B cell (primary cell): ENCODE measurements at regions not wholly inside any gene's neighbourhood (a gene's known extent, or its start where the extent isn't known, plus 50 kb on each side); places are given as distances from the start of the nearest gene placed in this dataset.
"Not testable (repeated sequence)": the region's sequence is repeated elsewhere in the genome, so short reads cannot be mapped to it uniquely, and the experiment has no call there.

Experiments used
- ATAC-seq: fragments of 200-7000 bp; cut with Tn5 transposase; one replicate; pipeline ENCODE4 v1.10.0; 2021; ENCODE audit warnings: low read depth, mild to moderate bottlenecking, moderate number of reproducible peaks, moderate library complexity
- CTCF ChIA-PET: fragments of 350-600 bp; sonication (Branson Sonifier 250); formaldehyde crosslinking; loops from one replicate; lab custom pipeline; 2021; ENCODE audit warnings: antibody characterized with exemption, inconsistent platforms; lab: Charles Lee
- POLR2A ChIA-PET: fragments of 350-600 bp; sonication (Branson Sonifier 250); formaldehyde crosslinking; loops from one replicate; lab custom pipeline; 2021; ENCODE audit warnings: antibody characterized with exemption; lab: Charles Lee
- DNase-seq: peaks from one replicate; pipeline ENCODE4 v3.0.0; 2013
- H2AFZ ChIP-seq: 2 replicates; pipeline ENCODE4 v1.6.1; 2012; ENCODE audit warnings: mild to moderate bottlenecking, low read depth, low read length; ENCODE audit not compliant: insufficient read depth, poor library complexity, severe bottlenecking
- H3K27ac ChIP-seq, 2 donors: 1 replicate in 1 of 2; 2 replicates in 1 of 2; pipeline ENCODE4 v1.5.1; 2012 to 2013; ENCODE audit warnings: low read length in 2 of 2, mild to moderate bottlenecking in 2 of 2, moderate library complexity in 1 of 2
- H3K27me3 ChIP-seq, 4 experiments: fragments of 200-600 bp in 1 of 4; sonication (generic) in 1 of 4; replicated peaks in 1 of 4; 1 replicate in 2 of 4; 2 replicates in 2 of 4; pipeline versions ENCODE4 v1.6.1 to v1.7.0; 2013 to 2016; ENCODE audit warnings: low read length in 3 of 4, mild to moderate bottlenecking in 2 of 4, mixed read lengths in 1 of 4, moderate library complexity in 1 of 4; ENCODE audit not compliant: insufficient read depth in 4 of 4, control insufficient read depth in 3 of 4; ENCODE audit errors: control extremely low read depth in 1 of 4
- H3K36me3 ChIP-seq, 2 experiments: replicated peaks in 1 of 2; 1 replicate in 1 of 2; 2 replicates in 1 of 2; pipeline versions ENCODE4 v1.6.1 to v1.7.1; 2013; ENCODE audit warnings: low read length in 1 of 2; ENCODE audit not compliant: insufficient read depth in 2 of 2, control insufficient read depth in 1 of 2; ENCODE audit errors: control extremely low read depth in 1 of 2, extremely low read depth in 1 of 2
- H3K4me1 ChIP-seq, 2 donors: fragments of 200-600 bp in 1 of 2; sonication (generic) in 1 of 2; 1 replicate in 1 of 2; 2 replicates in 1 of 2; pipeline versions ENCODE4 v1.5.1 to v1.6.1; 2013 to 2017; ENCODE audit warnings: low read length in 2 of 2; ENCODE audit not compliant: control insufficient read depth in 2 of 2, insufficient read depth in 2 of 2
- H3K4me2 ChIP-seq: replicated peaks from 2 replicates; pipeline ENCODE3; 2012; ENCODE audit warnings: mild to moderate bottlenecking, low read depth, low read length; ENCODE audit not compliant: poor library complexity, severe bottlenecking
- H3K4me3 ChIP-seq, 5 experiments: fragments of 200-600 bp in 1 of 5; sonication (generic) in 1 of 5; 1 replicate in 3 of 5; 2 replicates in 2 of 5; pipeline versions ENCODE4 v1.5.1 to v1.7.0; 2011 to 2016; ENCODE audit warnings: low read length in 4 of 5, mild to moderate bottlenecking in 4 of 5, low read depth in 2 of 5, control low read depth in 1 of 5, moderate library complexity in 1 of 5; ENCODE audit not compliant: insufficient read depth in 1 of 5; ENCODE audit errors: control extremely low read depth in 1 of 5, extremely low read depth in 1 of 5
- H3K79me2 ChIP-seq: fragments of 200-600 bp; sonication (generic); one replicate; pipeline ENCODE4 v1.6.0; 2016; ENCODE audit warnings: low read length; ENCODE audit not compliant: control insufficient read depth, insufficient read depth
- H3K9ac ChIP-seq: fragments of 200-600 bp; sonication (generic); 2 replicates; pipeline ENCODE4 v1.6.1; 2017; ENCODE audit warnings: mild to moderate bottlenecking, low read length, moderate library complexity
- H3K9me3 ChIP-seq, 3 donors: one replicate each; pipeline versions ENCODE4 v1.6.1 to v1.7.1; 2013; ENCODE audit warnings: low read length in 2 of 3; ENCODE audit not compliant: control insufficient read depth in 2 of 3, insufficient read depth in 1 of 3; ENCODE audit errors: control extremely low read depth in 1 of 3
- H4K20me1 ChIP-seq: 2 replicates; pipeline ENCODE4 v1.6.0; 2012; ENCODE audit warnings: mild to moderate bottlenecking, low read length; ENCODE audit not compliant: insufficient read depth, control insufficient read depth, poor library complexity, severe bottlenecking
- H3K27ac Mint-ChIP-seq: one replicate; pipeline ENCODE4 v1.8.0; 2021; ENCODE audit warnings: mixed read lengths
- H3K27me3 Mint-ChIP-seq: one replicate; pipeline ENCODE4 v1.8.0; 2021; ENCODE audit warnings: mixed read lengths
- H3K4me1 Mint-ChIP-seq: one replicate; pipeline ENCODE4 v1.8.0; 2021; ENCODE audit warnings: mixed read lengths
- H3K4me3 Mint-ChIP-seq: one replicate; pipeline ENCODE4 v1.8.0; 2021; ENCODE audit warnings: mixed read lengths
- H3K9me3 Mint-ChIP-seq: one replicate; pipeline ENCODE4 v1.8.0; 2022; ENCODE audit warnings: mixed read lengths; ENCODE audit not compliant: insufficient read depth
- CTCF ChIP-seq: fragments of 200-600 bp; IDR thresholded peaks from one replicate; pipeline ENCODE4 v1.8.0; 2022; ENCODE audit warnings: antibody characterized with exemption, mild to moderate bottlenecking
- EZH2 ChIP-seq: IDR thresholded peaks from 2 replicates; pipeline ENCODE4 v1.6.1; 2012; ENCODE audit warnings: borderline replicate concordance, low read depth, mild to moderate bottlenecking, moderate library complexity, low read length; ENCODE audit not compliant: insufficient read depth, poor library complexity, severe bottlenecking
- WGBS: methylation state at CpG from one replicate; pipeline ENCODE4 v1.1.5; 2013; ENCODE audit warnings: missing lambda C conversion rate; ENCODE audit not compliant: insufficient coverage; 5-methylcytosine and 5-hydroxymethylcytosine counted together
- intact Hi-C: fragments of 100-400 bp; cut with micrococcal nuclease; formaldehyde crosslinking; loops from one replicate; pipeline ENCODE4 v1.10.0; 2022

- no peak overlapping the region for H2AFZ ChIP-seq
- no peaks in the 10 kb centered on the region for H3K36me3 ChIP-seq
- ChIA-PET CTCF (interaction anchor here (1.1 kb wide), 1 partner anchor 138 kb away, joined by 3 read pairs; no protein-coding TSS in a partner anchor), POLR2A (no interaction called here)
- no peak overlapping the region for H3K27ac ChIP-seq
- intact Hi-C loops = no loop called here
- no peak overlapping the region for H3K4me3 ChIP-seq
- Mint-ChIP-seq H3K9me3 (no peaks in the 10 kb centered on the region), H3K4me3 (peak overlapping the region; percentile 65), H3K27ac (no peak overlapping the region), H3K4me1 (peaks cover 11% of the 10 kb centered on the region), H3K27me3 (no peaks in the 10 kb centered on the region)
- no peak overlapping the region for H3K4me2 ChIP-seq
- DNase-seq (no peak), ATAC-seq (no peak)
- H3K9ac ChIP-seq = no peak overlapping the region
- 81% methylated on average over 2 of the region's 5 CpGs for WGBS
- TF ChIP-seq CTCF = no peak
- TF ChIP-seq EZH2 = no peak
- no peaks in the 10 kb centered on the region for H3K79me2 ChIP-seq
- no peaks in the 10 kb centered on the region for H3K27me3 ChIP-seq
- H4K20me1 ChIP-seq = no peaks in the 10 kb centered on the region
- H3K4me1 ChIP-seq = no peaks in the 10 kb centered on the region
- H3K9me3 ChIP-seq = no peaks in the 10 kb centered on the region
Measured at GRCh38 chr9:1929722-1930244, 85.4 kb upstream of the SMARCA2 start.

- H3K36me3 ChIP-seq, H3K9me3 ChIP-seq, H3K4me3 ChIP-seq, H3K27me3 ChIP-seq, H3K9ac ChIP-seq, intact Hi-C loops, H3K27me3 Mint-ChIP-seq, POLR2A ChIA-PET, H2AFZ ChIP-seq, H3K27ac Mint-ChIP-seq, H3K9me3 Mint-ChIP-seq, H3K27ac ChIP-seq, H3K4me1 ChIP-seq, H4K20me1 ChIP-seq, H3K79me2 ChIP-seq: not testable (repeated sequence)
- CTCF ChIA-PET = interaction anchor here (1.1 kb wide), 1 partner anchor 138 kb away, joined by 3 read pairs; no protein-coding TSS in a partner anchor
- peak overlapping the region; percentile 65 for H3K4me3 Mint-ChIP-seq
- WGBS = 47% methylated on average over 3 of the region's 9 CpGs
- ATAC-seq = peak; percentile 36
- H3K4me1 Mint-ChIP-seq = peaks cover 11% of the 10 kb centered on the region
- DNase-seq = peak; percentile 19
- H3K4me2 ChIP-seq = peak overlapping the region; percentile 14
Measured at GRCh38 chr9:1930245-1930736, 84.9 kb upstream of the SMARCA2 start.
